Mesendoderm (in vitro differentiated cells): ENCODE measurements at regions not wholly inside any gene's neighbourhood (a gene's known extent, or its start where the extent isn't known, plus 50 kb on each side); places are given as distances from the start of the nearest gene placed in this dataset.
"Not testable (repeated sequence)": the region's sequence is repeated elsewhere in the genome, so short reads cannot be mapped to it uniquely, and the experiment has no call there.

Source experiments
- DNase-seq: peaks from one replicate; pipeline ENCODE4 v3.0.0; 2013
- H2AK5ac ChIP-seq: 2 replicates; pipeline ENCODE4 v1.6.1; 2013; ENCODE audit warnings: low read length, inconsistent platforms
- H2BK120ac ChIP-seq: 2 replicates; pipeline ENCODE4 v1.6.1; 2013; ENCODE audit warnings: low read depth, mild to moderate bottlenecking, low read length, moderate library complexity, mixed read lengths
- H2BK15ac ChIP-seq: replicated peaks from 2 replicates; pipeline ENCODE4 v1.6.1; 2013; ENCODE audit warnings: low read depth, mild to moderate bottlenecking, moderate library complexity
- H2BK5ac ChIP-seq: 2 replicates; pipeline ENCODE4 v1.6.1; 2013; ENCODE audit warnings: low read length, inconsistent platforms
- H3K18ac ChIP-seq: 2 replicates; pipeline ENCODE4 v1.6.1; 2013; ENCODE audit warnings: mild to moderate bottlenecking, low read length, mixed read lengths
- H3K23ac ChIP-seq: one replicate; pipeline ENCODE4 v1.6.1; 2013; ENCODE audit warnings: low read length
- H3K27ac ChIP-seq: 2 replicates; pipeline ENCODE4 v1.5.1; 2013; ENCODE audit warnings: low read depth, mild to moderate bottlenecking, inconsistent platforms, low read length, moderate library complexity
- H3K27me3 ChIP-seq: 2 replicates; pipeline ENCODE4 v1.6.1; 2013; ENCODE audit warnings: low read length, control low read depth, mild to moderate bottlenecking, inconsistent platforms; ENCODE audit not compliant: insufficient read depth, poor library complexity
- H3K36me3 ChIP-seq: 2 replicates; pipeline ENCODE4 v1.6.1; 2013; ENCODE audit warnings: low read length, inconsistent platforms; ENCODE audit not compliant: control insufficient read depth, insufficient read depth
- H3K4ac ChIP-seq: one replicate; pipeline ENCODE4 v1.6.1; 2013; ENCODE audit warnings: low read depth, mild to moderate bottlenecking, low read length, moderate library complexity
- H3K4me1 ChIP-seq: 2 replicates; pipeline ENCODE4 v1.6.1; 2013; ENCODE audit warnings: low read depth, low read length, inconsistent platforms; ENCODE audit not compliant: control insufficient read depth
- H3K4me2 ChIP-seq: 2 replicates; pipeline ENCODE4 v1.6.1; 2013; ENCODE audit warnings: low read length
- H3K4me3 ChIP-seq: 2 replicates; pipeline ENCODE4 v1.5.1; 2013; ENCODE audit warnings: mild to moderate bottlenecking, low read length
- H3K56ac ChIP-seq: one replicate; pipeline ENCODE4 v1.6.1; 2013; ENCODE audit warnings: low read length
- H3K79me1 ChIP-seq: 2 replicates; pipeline ENCODE4 v1.6.1; 2013; ENCODE audit warnings: low read length, inconsistent platforms
- H3K79me2 ChIP-seq: 2 replicates; pipeline ENCODE4 v1.6.1; 2013; ENCODE audit warnings: mild to moderate bottlenecking, low read length; ENCODE audit not compliant: control insufficient read depth, insufficient read depth
- H3K9ac ChIP-seq: 2 replicates; pipeline ENCODE4 v1.6.1; 2013; ENCODE audit warnings: low read length, inconsistent platforms
- H4K5ac ChIP-seq: one replicate; pipeline ENCODE4 v1.6.1; 2013; ENCODE audit warnings: low read length
- H4K8ac ChIP-seq: one replicate; pipeline ENCODE4 v1.6.1; 2013; ENCODE audit warnings: low read depth, mild to moderate bottlenecking, control low read depth, low read length, moderate library complexity
- WGBS: extraction: QIAGEN DNeasy Blood & Tissue Kit; methylation state at CpG from one replicate; pipeline ENCODE4 v1.1.7; 2013; ENCODE audit warnings: low lambda C conversion rate, missing lambda C conversion rate; ENCODE audit not compliant: insufficient coverage; ENCODE audit errors: extremely low coverage; 5-methylcytosine and 5-hydroxymethylcytosine counted together

GRCh38 chr20:5395932-5396727, 79.4 kb upstream of the PROKR2 start:
- H3K27ac ChIP-seq = no peak overlapping the region
- no peak overlapping the region for H3K4me3 ChIP-seq
- DNase-seq = no peak
- no peaks in the 10 kb centered on the region for H3K27me3 ChIP-seq
- no peak overlapping the region for H4K5ac ChIP-seq
- H2AK5ac ChIP-seq = no peak overlapping the region
- H3K23ac ChIP-seq = no peak overlapping the region
- H4K8ac ChIP-seq = no peak overlapping the region
- no peak overlapping the region for H3K4ac ChIP-seq
- H2BK120ac ChIP-seq = no peak overlapping the region
- no peaks in the 10 kb centered on the region for H3K36me3 ChIP-seq
- no peak overlapping the region for H3K4me2 ChIP-seq
- H3K79me2 ChIP-seq = no peaks in the 10 kb centered on the region
- no peak overlapping the region for H2BK15ac ChIP-seq
- WGBS = no CpG with 5 or more reads among the region's 9 CpGs
- H3K79me1 ChIP-seq = no peaks in the 10 kb centered on the region
- no peaks in the 10 kb centered on the region for H3K4me1 ChIP-seq
- no peak overlapping the region for H3K56ac ChIP-seq
- no peak overlapping the region for H3K9ac ChIP-seq
- H3K18ac ChIP-seq = no peak overlapping the region
- no peak overlapping the region for H2BK5ac ChIP-seq

- peak; percentile 4 for DNase-seq
- no peak overlapping the region for H4K5ac ChIP-seq
- H2BK15ac ChIP-seq = no peak overlapping the region
- H3K18ac ChIP-seq = no peak overlapping the region
- no peak overlapping the region for H4K8ac ChIP-seq
- H3K27ac ChIP-seq = no peak overlapping the region
- H3K4me1 ChIP-seq = no peaks in the 10 kb centered on the region
- no peak overlapping the region for H2AK5ac ChIP-seq
- no peaks in the 10 kb centered on the region for H3K27me3 ChIP-seq
- no peak overlapping the region for H3K9ac ChIP-seq
- no peak overlapping the region for H2BK5ac ChIP-seq
- H2BK120ac ChIP-seq = no peak overlapping the region
- H3K4me3 ChIP-seq = no peak overlapping the region
- no peaks in the 10 kb centered on the region for H3K79me1 ChIP-seq
- no peak overlapping the region for H3K4ac ChIP-seq
- no peak overlapping the region for H3K4me2 ChIP-seq
- no CpG with 5 or more reads among the region's 3 CpGs for WGBS
- H3K23ac ChIP-seq = no peak overlapping the region
- no peaks in the 10 kb centered on the region for H3K36me3 ChIP-seq
- no peaks in the 10 kb centered on the region for H3K79me2 ChIP-seq
- H3K56ac ChIP-seq = no peak overlapping the region
Measured at GRCh38 chr20:5393218-5393870, 76.6 kb upstream of the PROKR2 start.

- Histone ChIP-seq H3K36me3 (no peaks in the 10 kb centered on the region), H2AK5ac (no peak overlapping the region), H3K79me2 (no peaks in the 10 kb centered on the region), H4K8ac (no peak overlapping the region), H3K18ac (no peak overlapping the region), H3K4me2 (no peak overlapping the region), H3K27ac (no peak overlapping the region), H3K79me1 (no peaks in the 10 kb centered on the region), H3K4ac (no peak overlapping the region), H2BK5ac (no peak overlapping the region), H3K23ac (no peak overlapping the region), H3K27me3 (no peaks in the 10 kb centered on the region), H2BK15ac (no peak overlapping the region), H3K56ac (no peak overlapping the region), H4K5ac (no peak overlapping the region), H3K4me1 (no peaks in the 10 kb centered on the region), H3K4me3 (no peak overlapping the region), H3K9ac (no peak overlapping the region), H2BK120ac (no peak overlapping the region)
- no peak for DNase-seq
- no CpG with 5 or more reads among the region's 3 CpGs for WGBS
Measured at GRCh38 chr20:5390720-5391119, 74.0 kb upstream of the PROKR2 start.

- not testable (repeated sequence) for H2BK15ac ChIP-seq, H4K8ac ChIP-seq, H3K27me3 ChIP-seq, H2AK5ac ChIP-seq, DNase-seq, H3K4ac ChIP-seq, H3K79me1 ChIP-seq, H3K79me2 ChIP-seq, H2BK5ac ChIP-seq, H4K5ac ChIP-seq, H3K18ac ChIP-seq, H3K4me1 ChIP-seq, H3K56ac ChIP-seq, H3K4me3 ChIP-seq, H3K9ac ChIP-seq, H3K36me3 ChIP-seq, H3K27ac ChIP-seq, H3K4me2 ChIP-seq, H2BK120ac ChIP-seq, H3K23ac ChIP-seq
- no CpG with 5 or more reads among the region's 3 CpGs for WGBS
Measured at GRCh38 chr20:5386846-5387245, 70.1 kb upstream of the PROKR2 start.

GRCh38 chr20:5381527-5381926, 64.8 kb upstream of the PROKR2 start:
- H2BK5ac ChIP-seq, H3K9ac ChIP-seq, H3K79me2 ChIP-seq, H3K79me1 ChIP-seq, H3K4ac ChIP-seq, H3K27me3 ChIP-seq, H3K4me1 ChIP-seq, H3K36me3 ChIP-seq, H3K18ac ChIP-seq, H3K4me2 ChIP-seq, H4K8ac ChIP-seq, H2BK120ac ChIP-seq, H4K5ac ChIP-seq, H3K56ac ChIP-seq, H3K27ac ChIP-seq, H2AK5ac ChIP-seq, H2BK15ac ChIP-seq, H3K4me3 ChIP-seq, H3K23ac ChIP-seq: not testable (repeated sequence)
- DNase-seq = peak; percentile 36
- WGBS = no CpG with 5 or more reads among the region's 7 CpGs
